Natural killer cell (primary cell): ENCODE measurements at regions not wholly inside any gene's neighbourhood (a gene's known extent, or its start where the extent isn't known, plus 50 kb on each side); places are given as distances from the start of the nearest gene placed in this dataset.

Experiments used
- ATAC-seq, 3 donors: fragments of 150-1000 bp in 2 of 3; fragments of 200-7000 bp in 1 of 3; cut with Tn5 transposase; 1 replicate in 1 of 3; 2 replicates in 2 of 3; pipeline ENCODE4 v1.10.0; 2021; ENCODE audit warnings: mild to moderate bottlenecking in 2 of 3, moderate library complexity in 2 of 3
- DNase-seq, 2 donors: peaks; one replicate each; pipeline versions ENCODE4 v3.0.0 to v3.0.0-alpha.2; 2013 to 2021; ENCODE audit warnings: mixed read lengths in 1 of 2
- H3K27ac ChIP-seq: one replicate; pipeline ENCODE4 v1.5.1; 2013; ENCODE audit warnings: mild to moderate bottlenecking, low read length
- H3K27me3 ChIP-seq: one replicate; pipeline ENCODE4 v1.6.1; 2013; ENCODE audit warnings: low read length; ENCODE audit not compliant: control insufficient read depth, insufficient read depth
- H3K36me3 ChIP-seq: one replicate; pipeline ENCODE4 v1.6.1; 2013; ENCODE audit warnings: low read length; ENCODE audit not compliant: control insufficient read depth, insufficient read depth
- H3K4me1 ChIP-seq: one replicate; pipeline ENCODE4 v1.6.1; 2013; ENCODE audit warnings: low read length; ENCODE audit not compliant: control insufficient read depth, insufficient read depth
- H3K4me3 ChIP-seq: one replicate; pipeline ENCODE4 v1.5.1; 2013; ENCODE audit warnings: low read length
- H3K9me3 ChIP-seq: one replicate; pipeline ENCODE4 v1.6.1; 2013; ENCODE audit warnings: low read length; ENCODE audit not compliant: control insufficient read depth, insufficient read depth
- H3K27ac Mint-ChIP-seq, 2 donors: one replicate each; pipeline ENCODE4 v1.8.0; 2022; ENCODE audit warnings: mild to moderate bottlenecking in 2 of 2, mixed read lengths in 2 of 2, moderate library complexity in 1 of 2
- H3K27me3 Mint-ChIP-seq, 2 donors: one replicate each; pipeline ENCODE4 v1.8.0; 2022; ENCODE audit warnings: low read depth in 2 of 2, mixed read lengths in 2 of 2
- H3K36me3 Mint-ChIP-seq: one replicate; pipeline ENCODE4 v1.8.0; 2022; ENCODE audit warnings: mixed read lengths
- H3K4me1 Mint-ChIP-seq, 2 donors: one replicate each; pipeline ENCODE4 v1.8.0; 2022; ENCODE audit warnings: mixed read lengths in 2 of 2
- H3K4me3 Mint-ChIP-seq: one replicate; pipeline ENCODE4 v1.8.0; 2022; ENCODE audit warnings: mild to moderate bottlenecking, moderate library complexity, mixed read lengths
- H3K9me3 Mint-ChIP-seq, 2 donors: one replicate each; pipeline ENCODE4 v1.8.0; 2022; ENCODE audit warnings: mixed read lengths in 2 of 2
- CTCF ChIP-seq: fragments of 200-600 bp; IDR thresholded peaks from one replicate; pipeline ENCODE4 v1.8.0; 2022; ENCODE audit warnings: antibody characterized with exemption
- WGBS: methylation state at CpG from one replicate; pipeline ENCODE4 v1.1.7; 2013; ENCODE audit warnings: missing lambda C conversion rate; ENCODE audit not compliant: insufficient coverage; 5-methylcytosine and 5-hydroxymethylcytosine counted together
- intact Hi-C: fragments of 100-400 bp; cut with micrococcal nuclease; formaldehyde crosslinking; loops from one replicate; pipeline ENCODE4 v1.14.2; 2022

- no peaks in the 10 kb centered on the region for H3K27me3 ChIP-seq
- H3K9me3 ChIP-seq: no peaks in the 10 kb centered on the region
- H3K27ac ChIP-seq: no peak overlapping the region
- Mint-ChIP-seq H3K27ac (no peak overlapping the region), H3K4me1 (no peaks in the 10 kb centered on the region), H3K4me3 (no peak overlapping the region), H3K9me3 (peaks cover 0 to 2% of the 10 kb centered on the region in 2 donors), H3K27me3 (peaks cover 2 to 5% of the 10 kb centered on the region in 2 donors), H3K36me3 (no peaks in the 10 kb centered on the region)
- H3K4me3 ChIP-seq: no peak overlapping the region
- intact Hi-C loops: no loop called here
- H3K4me1 ChIP-seq: no peaks in the 10 kb centered on the region
- H3K36me3 ChIP-seq: no peaks in the 10 kb centered on the region
- 89% methylated on average over 6 of the region's 6 CpGs for WGBS
- TF ChIP-seq CTCF: no peak
- DNase-seq: no peak
- no peak for ATAC-seq
These were observed 92.0 kb upstream of the AFDN start for GRCh38 chr6:167734662-167735083.

- H3K27me3 Mint-ChIP-seq: peaks cover 7 to 8% of the 10 kb centered on the region in 2 donors
- H3K27ac Mint-ChIP-seq: no peak overlapping the region
- H3K4me3 ChIP-seq: no peak overlapping the region
- no peak for DNase-seq
- ATAC-seq: no peak
- WGBS: 86% methylated on average over 29 of the region's 30 CpGs
- no peak for TF ChIP-seq CTCF
- H3K9me3 ChIP-seq: no peaks in the 10 kb centered on the region
- intact Hi-C loops: no loop called here
- H3K36me3 ChIP-seq: no peaks in the 10 kb centered on the region
- H3K4me1 Mint-ChIP-seq: no peaks in the 10 kb centered on the region
- H3K4me1 ChIP-seq: no peaks in the 10 kb centered on the region
- no peaks in the 10 kb centered on the region for H3K36me3 Mint-ChIP-seq
- no peaks in the 10 kb centered on the region for H3K27me3 ChIP-seq
- peaks cover 0 to 2% of the 10 kb centered on the region in 2 donors for H3K9me3 Mint-ChIP-seq
- H3K4me3 Mint-ChIP-seq: no peak overlapping the region
- H3K27ac ChIP-seq: no peak overlapping the region
These were observed 91.4 kb upstream of the AFDN start for GRCh38 chr6:167735084-167735950.

- Histone ChIP-seq H3K4me1 (no peaks in the 10 kb centered on the region), H3K27ac (no peak overlapping the region), H3K36me3 (no peaks in the 10 kb centered on the region), H3K27me3 (no peaks in the 10 kb centered on the region), H3K9me3 (no peaks in the 10 kb centered on the region), H3K4me3 (no peak overlapping the region)
- DNase-seq: no peak
- intact Hi-C loops: no loop called here
- no peak overlapping the region for H3K4me3 Mint-ChIP-seq
- ATAC-seq: no peak
- no peaks in the 10 kb centered on the region for H3K36me3 Mint-ChIP-seq
- no peak for TF ChIP-seq CTCF
- no peaks in the 10 kb centered on the region for H3K4me1 Mint-ChIP-seq
- no peak overlapping the region for H3K27ac Mint-ChIP-seq
- peaks cover 7 to 12% of the 10 kb centered on the region in 2 donors for H3K27me3 Mint-ChIP-seq
- H3K9me3 Mint-ChIP-seq: peaks cover 0 to 2% of the 10 kb centered on the region in 2 donors
- WGBS: 92% methylated on average over 5 of the region's 6 CpGs
These were observed 90.8 kb upstream of the AFDN start for GRCh38 chr6:167735951-167736288.
